ENCODE measurements at regions not wholly inside any gene's neighbourhood (a gene's known extent, or its start where the extent isn't known, plus 50 kb on each side); places are given as distances from the start of the nearest gene placed in this dataset.

GRCh38 chr6:71722736-71723135 lies 163.6 kb upstream of the RIMS1 start:
- H3K36me3 Mint-ChIP-seq = no peaks in the 10 kb centered on the region
- ATAC-seq (ENCODE audit: low read depth in 2 of 2) (no peak), DNase-seq (no peak)
- no peaks in the 10 kb centered on the region for H3K9me3 Mint-ChIP-seq
- peaks cover 0 to 4% (median 4%) of the 10 kb centered on the region in 3 donors for H3K27me3 Mint-ChIP-seq
- no peak overlapping the region for H3K4me3 Mint-ChIP-seq
- no peaks in the 10 kb centered on the region for H3K4me1 Mint-ChIP-seq
- H3K27ac Mint-ChIP-seq = no peak overlapping the region

GRCh38 chr6:71724456-71725125 lies 161.8 kb upstream of the RIMS1 start:
- Mint-ChIP-seq H3K9me3 (no peaks in the 10 kb centered on the region), H3K4me1 (no peaks in the 10 kb centered on the region), H3K27ac (no peak overlapping the region), H3K4me3 (no peak overlapping the region), H3K36me3 (no peaks in the 10 kb centered on the region), H3K27me3 (peaks cover 0 to 4% (median 4%) of the 10 kb centered on the region in 3 donors)
- DNase-seq (no peak), ATAC-seq (ENCODE audit: low read depth in 2 of 2) (no peak)

- H3K27ac Mint-ChIP-seq = no peak overlapping the region
- no peaks in the 10 kb centered on the region for H3K9me3 Mint-ChIP-seq
- DNase-seq (no peak), ATAC-seq (ENCODE audit: low read depth in 2 of 2) (no peak)
- no peaks in the 10 kb centered on the region for H3K27me3 Mint-ChIP-seq
- H3K36me3 Mint-ChIP-seq = no peaks in the 10 kb centered on the region
- H3K4me1 Mint-ChIP-seq = no peaks in the 10 kb centered on the region
- H3K4me3 Mint-ChIP-seq = no peak overlapping the region
These were observed 161.3 kb upstream of the RIMS1 start for GRCh38 chr6:71725126-71725470.

GRCh38 chr6:71726121-71726520 lies 160.2 kb upstream of the RIMS1 start:
- Mint-ChIP-seq H3K4me3 (no peak overlapping the region), H3K36me3 (no peaks in the 10 kb centered on the region)

GRCh38 chr6:71727632-71728294 lies 158.6 kb upstream of the RIMS1 start:
- DNase-seq (no peak), ATAC-seq (ENCODE audit: low read depth in 2 of 2) (no peak)
- Mint-ChIP-seq H3K27me3 (no peaks in the 10 kb centered on the region), H3K27ac (no peak overlapping the region), H3K4me3 (no peak overlapping the region), H3K9me3 (no peaks in the 10 kb centered on the region), H3K36me3 (no peaks in the 10 kb centered on the region), H3K4me1 (no peaks in the 10 kb centered on the region)

More at GRCh38 chr6:71726121-71726520, 160.2 kb upstream of the RIMS1 start:
- H3K27ac Mint-ChIP-seq = no peak overlapping the region
- no peak for DNase-seq
- H3K27me3 Mint-ChIP-seq = no peaks in the 10 kb centered on the region
- H3K9me3 Mint-ChIP-seq = no peaks in the 10 kb centered on the region
- H3K4me1 Mint-ChIP-seq = no peaks in the 10 kb centered on the region
- no peak for ATAC-seq (ENCODE audit: low read depth in 2 of 2)

- H3K4me3 Mint-ChIP-seq = no peak overlapping the region
- DNase-seq (no peak), ATAC-seq (ENCODE audit: low read depth in 2 of 2) (no peak)
- H3K9me3 Mint-ChIP-seq = no peaks in the 10 kb centered on the region
- H3K27ac Mint-ChIP-seq = no peak overlapping the region
- no peaks in the 10 kb centered on the region for H3K27me3 Mint-ChIP-seq
- no peaks in the 10 kb centered on the region for H3K4me1 Mint-ChIP-seq
- H3K36me3 Mint-ChIP-seq = no peaks in the 10 kb centered on the region
These were observed 156.1 kb upstream of the RIMS1 start for GRCh38 chr6:71730284-71730683.

- no peak overlapping the region for H3K4me3 Mint-ChIP-seq
- no peaks in the 10 kb centered on the region for H3K9me3 Mint-ChIP-seq
- no peaks in the 10 kb centered on the region for H3K27me3 Mint-ChIP-seq
- ATAC-seq (ENCODE audit: low read depth in 2 of 2) (no peak), DNase-seq (no peak)
- H3K36me3 Mint-ChIP-seq = no peaks in the 10 kb centered on the region
- no peak overlapping the region for H3K27ac Mint-ChIP-seq
- H3K4me1 Mint-ChIP-seq = no peaks in the 10 kb centered on the region
These were observed 152.1 kb upstream of the RIMS1 start for GRCh38 chr6:71733970-71734899.

GRCh38 chr6:71737953-71738352 lies 148.4 kb upstream of the RIMS1 start:
- ATAC-seq (ENCODE audit: low read depth in 2 of 2) = no peak
- H3K27ac Mint-ChIP-seq = no peak overlapping the region
- H3K27me3 Mint-ChIP-seq = no peaks in the 10 kb centered on the region
- peaks cover 0 to 9% (median 0%) of the 10 kb centered on the region in 7 donors for H3K9me3 Mint-ChIP-seq
- no peaks in the 10 kb centered on the region for H3K4me1 Mint-ChIP-seq
- no peak overlapping the region for H3K4me3 Mint-ChIP-seq
- no peaks in the 10 kb centered on the region for H3K36me3 Mint-ChIP-seq
- no peak for DNase-seq

GRCh38 chr6:71745525-71745924 lies 140.8 kb upstream of the RIMS1 start:
- DNase-seq = no peak
- Mint-ChIP-seq H3K36me3 (no peaks in the 10 kb centered on the region), H3K27me3 (peaks cover 0 to 4% (median 0%) of the 10 kb centered on the region in 3 donors), H3K9me3 (peaks cover 0 to 2% (median 0%) of the 10 kb centered on the region in 7 donors), H3K4me1 (no peaks in the 10 kb centered on the region), H3K4me3 (no peak overlapping the region), H3K27ac (no peak overlapping the region)
- no peak for ATAC-seq (ENCODE audit: low read depth in 2 of 2)

GRCh38 chr6:71766146-71766760 lies 120.1 kb upstream of the RIMS1 start:
- no peak overlapping the region for H3K4me3 Mint-ChIP-seq
- ATAC-seq (ENCODE audit: low read depth in 2 of 2) = no peak
- DNase-seq = no peak

GRCh38 chr6:71766796-71767195 lies 119.6 kb upstream of the RIMS1 start:
- Mint-ChIP-seq H3K27me3 (no peaks in the 10 kb centered on the region), H3K9me3 (peaks cover 0 to 4% (median 0%) of the 10 kb centered on the region in 7 donors), H3K4me3 (no peak overlapping the region), H3K36me3 (no peaks in the 10 kb centered on the region), H3K27ac (no peak overlapping the region), H3K4me1 (no peaks in the 10 kb centered on the region)
- ATAC-seq (ENCODE audit: low read depth in 2 of 2) = no peak
- no peak for DNase-seq

More at GRCh38 chr6:71766146-71766760, 120.1 kb upstream of the RIMS1 start:
- no peak overlapping the region for H3K27ac Mint-ChIP-seq
- H3K9me3 Mint-ChIP-seq = peaks cover 0 to 4% (median 0%) of the 10 kb centered on the region in 7 donors
- no peaks in the 10 kb centered on the region for H3K27me3 Mint-ChIP-seq
- no peaks in the 10 kb centered on the region for H3K4me1 Mint-ChIP-seq
- no peaks in the 10 kb centered on the region for H3K36me3 Mint-ChIP-seq

GRCh38 chr6:71768356-71768755 lies 118.0 kb upstream of the RIMS1 start:
- H3K27ac Mint-ChIP-seq = no peak overlapping the region
- peaks cover 0 to 10% (median 2%) of the 10 kb centered on the region in 7 donors for H3K9me3 Mint-ChIP-seq
- DNase-seq = no peak
- H3K4me3 Mint-ChIP-seq = no peak overlapping the region
- H3K27me3 Mint-ChIP-seq = no peaks in the 10 kb centered on the region
- H3K4me1 Mint-ChIP-seq = no peaks in the 10 kb centered on the region
- no peaks in the 10 kb centered on the region for H3K36me3 Mint-ChIP-seq
- no peak for ATAC-seq (ENCODE audit: low read depth in 2 of 2)

- peaks cover 0 to 5% of the 10 kb centered on the region in 2 donors for H3K36me3 Mint-ChIP-seq
- H3K27me3 Mint-ChIP-seq = no peaks in the 10 kb centered on the region
- H3K9me3 Mint-ChIP-seq = peaks cover 13 to 53% (median 31%) of the 10 kb centered on the region in 7 donors
- no peak overlapping the region for H3K27ac Mint-ChIP-seq
- no peaks in the 10 kb centered on the region for H3K4me1 Mint-ChIP-seq
- H3K4me3 Mint-ChIP-seq = no peak overlapping the region
- no peak for ATAC-seq (ENCODE audit: low read depth in 2 of 2)
- DNase-seq = no peak
These were observed 77.5 kb upstream of the RIMS1 start for GRCh38 chr6:71808865-71809264.

Measured in naive B cell (primary cell).